HG03342 (cell line): ENCODE measurements at regions not wholly inside any gene's neighbourhood (a gene's known extent, or its start where the extent isn't known, plus 50 kb on each side); places are given as distances from the start of the nearest gene placed in this dataset.

Source experiments
- ATAC-seq: cut with Tn5 transposase; IDR thresholded peaks from one replicate; pipeline ENCODE4 v1.9.1; 2021; ENCODE audit warnings: mild to moderate bottlenecking, moderate library complexity; ENCODE audit not compliant: unreplicated experiment

DNA sequence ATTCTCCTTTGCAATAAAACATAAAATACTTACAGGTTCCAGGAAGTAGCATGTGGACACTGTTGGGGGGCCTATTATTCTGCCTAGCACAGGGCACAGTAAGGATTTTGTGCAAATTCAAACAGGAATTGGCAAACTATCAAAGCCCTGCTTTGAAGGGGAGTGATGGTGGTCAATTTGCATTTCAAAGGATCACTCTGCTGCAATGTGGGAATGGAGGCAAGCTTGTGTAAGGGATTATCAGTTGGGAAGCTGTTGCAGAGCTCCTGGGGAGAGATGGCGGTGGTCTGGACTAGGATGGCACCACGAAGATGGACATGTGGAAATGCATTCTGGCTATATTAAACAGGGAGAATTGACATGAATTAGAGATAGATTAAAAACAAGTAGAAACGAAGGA is 990.7 kb upstream of the RBFOX1 start:
- ATAC-seq: no peak

DNA sequence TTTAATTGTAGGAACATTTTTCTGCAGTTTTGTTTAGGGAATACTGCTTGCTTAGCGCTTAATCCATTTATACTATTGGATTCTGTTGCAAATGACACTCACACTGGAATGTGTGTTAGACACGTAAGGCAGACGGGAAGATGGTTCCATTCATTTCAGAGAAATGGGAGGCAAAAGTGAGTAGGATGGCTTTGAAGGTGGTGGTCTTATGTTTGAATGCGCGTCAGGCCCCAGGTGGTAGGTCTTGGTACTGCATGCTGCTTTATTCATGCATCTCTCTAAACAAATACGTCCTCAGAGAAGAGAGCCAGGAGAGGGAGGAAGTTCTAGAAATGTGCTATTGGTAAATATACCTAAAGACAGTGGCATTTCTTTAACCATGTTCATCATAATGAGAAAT is 997.6 kb upstream of the RBFOX1 start:
- ATAC-seq: no peak

DNA sequence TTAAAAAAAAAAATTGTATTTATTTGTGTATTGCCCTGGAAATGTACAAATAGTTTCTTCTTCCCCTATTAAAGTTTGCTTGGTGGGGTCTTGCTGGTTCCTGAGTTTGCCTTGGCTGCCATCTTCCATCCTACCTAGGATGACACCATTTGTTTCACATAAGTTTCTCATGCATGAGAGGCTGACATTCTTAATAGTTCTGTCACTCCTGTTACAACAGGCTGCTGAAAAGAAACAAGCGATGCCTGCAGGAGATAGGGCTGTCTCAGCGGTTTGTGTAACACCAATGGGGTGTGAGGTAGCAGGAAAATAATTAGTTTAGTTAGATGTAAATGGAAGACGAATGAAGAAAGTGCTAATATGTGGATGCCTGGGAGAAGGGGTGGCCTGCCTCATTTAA is 1000.9 kb upstream of the RBFOX1 start:
- ATAC-seq: no peak

DNA sequence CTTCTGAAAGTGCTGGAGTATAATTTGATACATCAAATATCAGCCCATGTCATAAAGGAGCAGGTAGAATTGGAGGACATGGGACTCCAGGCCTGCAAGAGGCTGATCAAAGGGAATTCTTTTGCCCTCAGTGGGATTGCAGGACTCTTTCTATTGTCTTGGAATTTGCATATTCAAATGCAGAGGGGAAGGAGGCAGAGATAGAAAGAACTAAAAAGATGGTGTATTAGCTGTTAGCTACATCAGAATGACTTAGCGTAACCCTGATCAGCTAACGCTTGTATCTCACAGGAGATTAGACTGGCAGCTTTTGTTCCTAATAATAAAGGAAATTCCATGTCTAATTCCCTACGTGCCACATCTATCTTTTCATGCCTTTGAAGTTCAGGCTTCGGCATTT is 1014.7 kb upstream of the RBFOX1 start:
- no peak for ATAC-seq

DNA sequence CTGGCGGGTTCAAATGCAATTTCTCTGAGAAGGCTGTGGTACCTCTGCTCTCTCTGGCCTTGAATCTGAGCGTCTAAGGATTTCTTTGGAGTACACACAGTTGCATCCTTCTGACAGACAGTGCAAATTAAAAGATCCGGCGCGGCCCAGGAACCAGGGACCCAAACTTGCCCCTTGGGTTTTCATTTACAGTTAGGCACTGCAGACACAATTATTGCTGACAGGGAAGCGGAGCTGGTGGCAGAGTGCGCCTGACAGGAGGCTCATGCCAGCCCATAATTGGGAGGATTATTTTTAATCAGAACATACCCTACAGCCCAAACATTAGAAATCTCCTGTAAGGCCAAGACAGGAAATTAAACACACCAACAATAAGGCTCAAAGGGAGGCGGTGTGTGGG is 1023.4 kb upstream of the RBFOX1 start:
- ATAC-seq: no peak

DNA sequence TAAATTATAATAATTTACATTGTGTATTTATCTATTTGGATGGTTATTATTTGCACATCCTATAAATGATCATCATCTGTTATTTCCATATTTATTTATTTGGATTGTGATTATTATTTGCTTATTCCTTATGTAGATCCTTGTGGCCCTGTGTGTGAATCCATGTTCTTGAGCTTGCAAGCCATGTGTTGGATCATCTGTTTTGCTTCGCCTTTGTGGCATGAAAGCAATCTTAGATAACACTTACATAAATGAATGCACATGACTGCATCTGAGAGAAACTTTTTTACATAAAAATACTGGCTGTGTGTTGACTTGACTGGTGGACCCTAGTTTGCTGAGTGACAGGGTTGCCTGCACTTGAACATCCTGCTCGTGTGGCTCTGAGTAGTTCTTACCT is 1024.5 kb upstream of the RBFOX1 start:
- ATAC-seq: no peak

DNA sequence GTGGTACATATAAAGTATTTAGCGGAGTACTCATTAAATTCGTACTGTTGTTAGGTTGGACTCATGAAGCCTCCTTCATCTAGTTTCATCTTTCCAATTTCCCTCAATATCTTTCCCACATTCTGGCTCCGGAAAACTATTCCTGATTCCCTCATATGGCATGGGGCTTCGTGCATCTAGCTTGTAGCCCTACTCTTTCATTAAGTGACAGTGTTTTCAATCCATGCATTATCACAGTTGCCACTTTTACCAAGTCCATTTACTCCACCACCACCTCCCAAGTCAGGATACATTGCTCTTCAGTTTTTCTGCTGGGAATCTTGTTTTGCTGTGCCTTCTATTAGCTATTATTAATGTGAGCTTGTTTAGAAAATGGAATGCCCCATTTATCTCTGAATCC is 1032.1 kb upstream of the RBFOX1 start:
- no peak for ATAC-seq

DNA sequence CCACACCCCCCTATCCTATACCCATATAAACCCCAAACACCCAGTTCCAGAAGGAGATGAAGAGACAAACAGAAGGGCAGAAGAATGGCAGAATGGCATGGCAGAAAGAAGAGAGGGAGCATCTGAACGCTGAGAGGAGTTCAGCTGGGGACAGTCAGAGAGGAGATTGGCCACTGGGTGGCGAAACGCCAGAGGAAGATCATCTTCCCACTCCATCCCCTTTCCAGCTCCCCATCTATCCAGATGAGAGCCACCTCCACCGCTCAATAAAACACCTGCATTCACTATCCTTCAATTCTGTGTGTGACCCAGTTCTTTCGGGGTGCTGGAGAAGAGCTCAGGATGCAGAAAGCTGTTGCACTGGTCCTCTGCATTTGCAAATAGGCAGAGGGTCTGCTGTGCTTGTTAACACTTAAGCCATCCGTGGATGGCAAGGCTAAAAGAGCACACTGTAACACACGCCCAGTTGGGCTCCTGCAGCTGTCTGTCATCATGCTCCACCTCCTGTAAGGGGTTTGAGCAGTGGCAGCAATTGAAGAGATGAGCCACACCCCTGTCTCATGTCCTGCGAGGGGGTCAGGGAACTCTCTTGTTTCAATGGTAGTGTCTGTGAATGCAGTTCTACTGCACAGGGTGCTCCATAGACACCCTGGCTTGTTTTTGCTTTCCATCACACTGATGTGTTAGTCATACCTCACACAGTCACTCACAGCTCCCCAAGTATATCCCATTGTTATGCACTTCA is 1034.8 kb upstream of the RBFOX1 start:
- no peak for ATAC-seq

DNA sequence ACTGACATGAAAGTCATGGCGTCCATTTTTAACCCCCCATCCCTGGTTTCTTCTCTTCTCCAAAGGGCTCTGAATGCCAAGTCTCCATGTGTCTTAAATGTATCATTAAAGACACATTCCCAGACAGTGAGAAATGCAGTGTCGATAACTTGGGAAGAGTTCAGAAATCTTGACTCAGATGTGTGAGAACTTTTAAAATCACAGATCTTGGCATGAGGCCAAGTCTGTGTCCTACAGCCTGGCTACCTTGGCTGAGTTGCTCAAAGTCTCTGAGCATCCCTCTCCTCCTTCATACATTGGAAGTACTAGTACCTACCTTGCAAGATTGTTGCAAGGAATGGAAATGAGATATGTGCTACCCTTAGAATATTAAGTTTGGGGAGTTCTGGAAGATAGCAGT is 1046.5 kb upstream of the RBFOX1 start:
- ATAC-seq: no peak

DNA sequence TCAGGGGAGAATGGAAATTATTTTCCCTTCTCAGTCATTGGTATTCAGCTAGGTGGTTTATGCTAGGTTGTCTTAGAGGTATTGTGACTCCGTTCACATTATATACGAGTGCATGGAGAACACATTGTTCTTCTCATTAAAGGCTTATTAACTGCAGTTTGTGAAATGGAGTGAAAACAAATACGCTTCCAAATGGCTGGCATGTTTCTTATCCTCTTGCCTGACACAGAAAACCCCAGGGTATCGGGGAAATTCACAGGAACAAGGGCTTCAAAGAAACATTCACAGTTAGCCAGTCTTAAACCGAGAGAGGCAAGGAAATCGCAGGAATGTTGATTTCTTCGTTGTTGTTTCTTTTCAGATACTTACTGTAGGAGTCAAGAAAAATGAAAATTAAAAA is 1047.9 kb upstream of the RBFOX1 start:
- no peak for ATAC-seq

DNA sequence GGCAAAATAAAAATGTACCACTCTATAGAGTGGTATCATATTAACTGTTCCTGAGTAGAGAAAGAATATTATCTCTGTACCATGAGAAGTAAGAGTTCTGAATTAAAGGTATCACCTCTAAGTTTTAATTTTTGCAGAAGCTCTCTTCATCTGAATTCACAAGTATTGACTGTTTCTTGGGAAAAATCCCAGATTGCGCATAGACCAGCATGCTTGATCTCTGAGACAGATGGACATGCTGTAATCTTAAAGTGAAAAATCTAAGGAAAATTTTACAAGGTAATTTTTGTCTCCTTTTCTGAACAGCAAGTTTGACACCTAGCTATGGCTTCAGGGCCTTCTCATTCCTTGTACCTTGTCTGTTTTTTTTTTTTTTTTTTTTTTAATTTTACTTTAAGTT is 1050.7 kb upstream of the RBFOX1 start:
- no peak for ATAC-seq

DNA sequence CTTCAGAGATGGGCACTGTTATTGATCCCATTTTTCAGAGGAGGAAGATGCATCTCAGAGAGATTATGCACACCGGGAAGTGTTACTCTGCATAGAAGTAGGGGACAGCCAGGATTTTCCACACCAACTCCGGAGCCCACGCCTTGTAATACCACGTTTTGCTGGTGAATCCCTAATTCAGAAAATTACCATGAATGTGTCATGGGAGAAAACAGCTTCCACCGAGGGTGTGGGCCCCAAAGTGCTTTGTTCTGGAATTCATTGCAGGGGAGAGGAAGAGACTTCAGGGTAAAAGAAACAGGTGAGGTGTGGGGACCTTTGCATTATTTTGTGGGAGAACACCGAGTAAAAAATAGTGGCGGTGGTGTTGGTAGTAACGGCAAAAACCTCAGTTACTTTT is 1051.4 kb upstream of the RBFOX1 start:
- no peak for ATAC-seq

DNA sequence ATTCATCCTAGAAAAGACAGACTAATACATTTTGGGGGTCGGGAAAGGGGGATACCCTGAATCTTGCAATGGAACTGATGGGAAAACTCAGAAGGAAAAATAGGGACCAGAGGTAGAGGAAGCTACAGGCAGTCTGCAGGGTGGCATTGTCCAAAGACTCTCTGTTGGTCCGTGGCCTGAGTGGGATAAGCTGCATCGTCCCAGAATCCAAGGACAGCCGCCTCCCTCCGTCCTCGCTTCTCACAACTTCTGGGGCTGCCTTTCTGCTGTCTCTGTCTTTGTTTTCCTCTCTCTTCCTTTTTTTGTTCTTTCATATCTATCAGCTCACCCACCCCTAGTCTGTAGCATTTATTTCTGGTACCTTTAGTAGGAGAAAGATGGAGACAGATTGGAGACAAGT is 1052.6 kb upstream of the RBFOX1 start:
- no peak for ATAC-seq

DNA sequence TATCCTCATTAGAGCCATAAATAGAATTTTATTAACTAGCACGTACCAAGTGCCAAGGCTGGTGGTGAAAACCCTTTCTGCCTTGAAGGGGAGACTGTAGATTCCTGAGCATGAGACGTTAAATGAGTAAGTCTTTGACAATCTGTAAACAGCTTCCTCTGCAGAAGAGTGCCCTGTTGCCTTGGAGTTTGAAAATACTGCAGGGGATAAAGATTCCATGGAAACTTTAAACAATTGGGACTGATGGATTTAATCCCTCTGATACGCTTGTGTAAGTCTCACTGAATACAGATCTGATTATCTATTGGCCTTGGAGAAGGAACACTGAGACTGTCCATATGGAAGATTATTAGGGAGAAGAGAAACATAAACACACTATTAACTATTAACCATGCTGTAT is 1053.4 kb upstream of the RBFOX1 start:
- ATAC-seq: no peak

DNA sequence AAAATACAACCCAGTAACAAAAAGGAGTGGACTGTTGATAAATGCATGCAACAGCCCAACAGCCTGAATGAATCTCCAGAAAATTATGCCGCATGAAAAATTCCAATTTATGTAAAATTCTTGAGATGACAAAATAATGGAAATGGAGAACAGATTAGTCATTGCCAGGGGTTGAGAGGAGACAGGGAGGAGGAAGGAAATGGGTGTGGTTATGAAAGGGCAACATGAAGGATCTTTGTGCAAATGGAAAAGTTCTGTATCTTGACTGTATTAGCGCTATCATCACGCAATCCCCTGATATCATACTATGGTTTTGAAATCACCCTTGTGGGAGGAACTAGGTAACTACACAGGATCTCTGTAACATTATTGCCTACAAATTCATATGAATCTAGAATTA is 1058.3 kb upstream of the RBFOX1 start:
- no peak for ATAC-seq

DNA sequence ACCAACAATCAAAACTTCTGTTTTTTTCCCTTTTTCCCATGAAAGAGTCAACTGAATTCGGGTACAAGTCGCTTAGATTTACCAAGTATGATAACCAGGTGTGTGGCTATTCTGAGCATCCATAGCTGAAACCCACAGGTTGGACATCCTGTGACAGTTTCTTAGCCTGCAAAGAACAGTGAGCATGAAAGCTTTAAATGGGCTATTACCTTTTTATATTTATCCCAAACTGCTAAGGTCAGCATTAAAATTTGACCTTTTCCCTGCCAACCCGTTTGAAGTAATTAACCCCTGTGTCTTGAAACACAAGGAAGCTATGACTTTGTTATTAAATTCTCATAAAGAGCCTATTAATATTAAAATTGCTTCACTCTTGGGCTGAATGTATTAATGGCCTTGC is 1065.0 kb upstream of the RBFOX1 start:
- ATAC-seq: no peak

DNA sequence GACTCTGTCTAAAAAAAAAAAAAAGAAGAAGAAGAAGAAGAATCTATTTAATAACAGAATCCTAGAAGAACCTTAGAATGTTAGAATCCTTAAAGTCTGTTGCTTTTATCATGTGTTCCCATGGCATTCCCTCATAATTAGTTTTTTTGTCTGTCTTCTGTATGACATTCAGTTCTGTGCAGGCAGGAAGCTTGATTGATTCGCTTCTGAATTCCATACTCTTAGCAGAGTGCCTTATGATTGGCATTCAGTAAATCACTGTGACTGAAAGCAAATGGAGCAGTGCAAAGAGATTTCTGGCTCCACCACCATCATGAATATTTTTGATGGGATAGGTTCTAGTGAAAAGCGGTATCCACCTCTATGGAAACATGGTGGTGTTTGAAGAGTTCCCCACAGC is 1065.9 kb upstream of the RBFOX1 start:
- no peak for ATAC-seq

DNA sequence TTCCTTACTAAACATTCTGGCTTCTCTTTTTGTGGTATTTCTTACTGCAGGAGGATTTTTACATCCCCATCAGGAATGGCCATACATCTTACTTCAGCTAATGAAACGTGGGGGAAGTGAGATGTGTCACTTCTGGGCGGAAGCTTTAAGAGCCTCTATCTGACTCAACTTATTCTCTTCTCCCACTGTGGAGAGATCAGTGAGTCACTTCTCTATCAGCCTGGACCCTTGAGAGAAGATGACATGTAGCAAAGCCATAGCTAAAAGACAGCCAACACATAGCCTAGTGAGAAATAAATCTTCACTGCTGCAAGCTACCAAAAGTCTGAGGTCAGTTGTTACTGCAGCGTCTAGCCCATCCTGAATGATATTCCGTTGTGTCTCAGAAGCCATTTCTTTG is 1066.7 kb upstream of the RBFOX1 start:
- no peak for ATAC-seq

DNA sequence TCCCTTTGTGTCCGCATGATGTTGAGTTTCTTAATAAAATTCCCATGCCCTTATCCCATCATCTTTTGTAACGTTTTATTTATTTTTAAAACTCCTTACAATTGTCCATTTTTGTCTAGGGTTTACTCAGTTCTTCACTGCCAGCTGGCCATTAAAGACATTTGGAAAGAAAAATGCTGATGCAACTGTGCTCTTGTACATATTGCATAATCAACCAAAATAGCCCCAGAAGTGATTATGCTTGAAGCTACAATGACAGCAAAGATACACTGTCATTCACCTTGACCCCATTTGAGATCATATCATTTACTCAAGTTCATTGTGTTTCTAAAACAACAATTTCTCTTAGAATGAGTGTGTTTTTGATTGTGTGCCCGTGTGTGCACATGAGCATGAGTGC is 1074.6 kb upstream of the RBFOX1 start:
- no peak for ATAC-seq

DNA sequence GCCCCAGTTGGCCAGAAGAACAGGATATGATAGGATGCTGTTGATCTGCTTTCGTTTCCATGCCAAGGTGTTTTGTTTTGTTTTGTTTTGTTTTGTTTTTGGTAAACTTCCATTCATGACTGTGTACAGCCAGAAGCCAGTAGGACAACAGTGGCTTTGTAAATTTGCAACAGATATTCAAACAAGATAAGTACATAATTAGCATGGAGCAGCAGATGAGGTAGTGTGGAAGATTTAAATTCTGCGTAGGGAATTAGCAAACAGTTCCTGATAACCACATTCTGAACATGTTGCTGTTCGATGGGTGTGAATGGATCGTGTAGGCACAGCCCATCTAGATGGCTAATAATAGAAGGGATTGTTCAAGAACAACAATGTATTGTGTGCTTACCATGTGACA is 1080.1 kb upstream of the RBFOX1 start:
- ATAC-seq: no peak

DNA sequence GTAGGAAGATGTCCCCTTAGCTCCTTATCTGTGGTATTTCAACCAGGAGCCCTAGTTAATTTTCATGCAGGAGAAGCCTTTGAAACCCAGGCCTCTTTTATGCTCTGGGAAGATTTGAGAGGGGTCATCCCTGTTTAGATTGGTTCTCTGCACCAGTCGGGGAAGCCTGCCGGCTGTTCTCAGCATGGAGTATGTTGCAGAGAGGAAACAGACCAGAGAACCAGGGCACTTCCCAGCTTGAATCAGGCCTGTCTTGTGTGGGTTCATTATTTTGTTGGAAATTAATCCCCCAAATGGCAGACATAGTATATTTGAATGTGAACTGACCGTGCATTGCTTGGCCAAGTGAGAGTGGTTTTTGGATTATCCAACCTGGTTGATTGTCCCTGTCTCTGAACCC is 1082.1 kb upstream of the RBFOX1 start:
- no peak for ATAC-seq

DNA sequence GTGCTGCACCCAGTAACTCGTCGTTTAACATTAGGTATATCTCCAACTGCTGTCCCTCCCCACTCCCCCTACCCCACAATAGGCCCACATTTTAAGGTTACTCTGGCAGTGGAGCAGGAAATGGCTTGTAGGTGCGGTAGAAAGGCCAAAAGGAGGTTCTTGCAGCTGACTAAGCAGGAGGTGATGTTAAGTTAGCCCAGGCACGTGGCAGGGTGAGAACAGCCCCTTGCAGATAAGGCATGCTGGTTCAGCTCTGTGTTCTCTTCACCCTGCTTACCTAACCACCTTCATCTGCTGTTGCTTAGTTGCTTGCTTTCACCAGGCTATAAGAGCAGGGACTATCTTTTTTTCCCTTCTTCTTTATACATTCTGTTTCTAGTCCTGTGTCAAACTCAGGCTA is 1082.8 kb upstream of the RBFOX1 start:
- ATAC-seq: no peak

DNA sequence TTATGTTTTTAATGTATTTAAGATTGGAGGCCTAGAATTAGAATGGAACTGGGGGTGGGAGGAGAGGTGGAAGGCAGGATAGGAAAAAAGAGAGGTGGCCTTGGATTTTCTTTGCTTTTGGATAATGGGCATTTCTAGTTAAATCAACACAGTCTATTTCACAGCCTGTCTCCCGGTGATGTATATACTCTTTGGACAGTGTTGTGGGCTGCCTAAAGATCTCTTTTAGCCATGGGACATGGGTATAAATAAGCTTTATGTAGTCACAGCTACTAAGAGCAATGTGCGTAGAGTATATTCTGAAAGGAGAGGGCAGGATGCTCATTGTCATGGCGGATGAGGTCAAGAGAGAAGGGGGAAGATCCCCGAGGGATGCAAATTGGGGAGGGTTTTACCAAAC is 1084.4 kb upstream of the RBFOX1 start:
- no peak for ATAC-seq

DNA sequence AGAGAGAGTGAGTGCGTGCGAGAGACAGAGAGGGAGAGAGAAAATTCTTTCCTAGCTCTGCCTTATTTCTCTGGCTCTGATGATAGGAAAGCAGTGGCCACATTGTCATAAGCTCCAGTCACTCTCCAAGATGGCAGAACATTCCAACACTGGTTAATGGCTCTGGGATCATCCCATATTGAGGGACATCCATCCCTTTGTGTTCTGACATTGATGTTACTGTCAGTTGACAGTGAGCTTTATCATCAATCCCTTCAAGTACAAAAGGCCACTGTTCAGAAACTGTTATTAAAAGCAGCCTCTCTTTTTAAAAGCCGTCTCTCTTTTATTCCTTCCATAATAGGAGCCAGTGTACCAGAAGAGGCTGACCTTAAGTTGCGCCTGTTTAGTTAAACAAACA is 1084.9 kb upstream of the RBFOX1 start:
- ATAC-seq: no peak
